Liver (tissue), 3 donors: ENCODE measurements at regions not wholly inside any gene's neighbourhood (a gene's known extent, or its start where the extent isn't known, plus 50 kb on each side); places are given as distances from the start of the nearest gene placed in this dataset.

Source experiments
- GABPA ChIP-seq, 2 donors: IDR thresholded peaks in 1 of 2; conservative IDR thresholded peaks in 1 of 2; 2 replicates each; pipeline ENCODE4 v1.6.1; 2016; ENCODE audit warnings: antibody characterized with exemption in 2 of 2, mild to moderate bottlenecking in 1 of 2, moderate library complexity in 1 of 2
- TAF1 ChIP-seq: conservative IDR thresholded peaks from 2 replicates; pipeline ENCODE4 v1.6.1; 2016; ENCODE audit warnings: antibody characterized with exemption, mild to moderate bottlenecking
- TF ChIP-seq, protein P1 (sequence below): fragments of 150-350 bp; IDR thresholded peaks from 2 replicates; pipeline ENCODE4 v1.5.1; 2017; ENCODE audit warnings: improper control_type of control experiment, low read depth, low read length; ENCODE audit not compliant: missing input control
- TF ChIP-seq, protein P2 (sequence below): IDR thresholded peaks from 2 replicates; pipeline ENCODE4 v1.6.1; 2016; ENCODE audit warnings: antibody characterized with exemption, mild to moderate bottlenecking
- donor health status: healthy.
- donor health status: healthy.

DNA sequence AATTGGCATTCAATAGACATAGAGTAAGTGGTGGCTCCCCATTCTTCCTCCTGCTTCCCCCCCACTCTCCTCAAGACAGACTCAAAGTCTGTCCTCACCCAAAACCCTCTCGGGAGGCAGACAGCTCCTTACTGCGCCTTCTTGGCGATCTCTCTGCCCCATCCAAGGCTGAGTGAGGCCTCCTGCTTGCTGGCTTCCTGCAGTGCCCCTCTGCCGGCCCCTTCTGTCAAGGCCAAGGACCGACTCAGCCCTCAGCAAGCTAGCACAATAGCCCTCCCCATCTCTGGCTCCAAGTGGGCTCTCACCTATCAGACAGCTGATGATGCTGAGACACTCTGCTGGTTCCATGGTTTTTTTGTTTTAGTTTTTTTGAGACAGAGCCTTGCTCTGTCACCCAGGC, 62.5 kb upstream of the DLK1 start:
- TF ChIP-seq, protein P1, sequence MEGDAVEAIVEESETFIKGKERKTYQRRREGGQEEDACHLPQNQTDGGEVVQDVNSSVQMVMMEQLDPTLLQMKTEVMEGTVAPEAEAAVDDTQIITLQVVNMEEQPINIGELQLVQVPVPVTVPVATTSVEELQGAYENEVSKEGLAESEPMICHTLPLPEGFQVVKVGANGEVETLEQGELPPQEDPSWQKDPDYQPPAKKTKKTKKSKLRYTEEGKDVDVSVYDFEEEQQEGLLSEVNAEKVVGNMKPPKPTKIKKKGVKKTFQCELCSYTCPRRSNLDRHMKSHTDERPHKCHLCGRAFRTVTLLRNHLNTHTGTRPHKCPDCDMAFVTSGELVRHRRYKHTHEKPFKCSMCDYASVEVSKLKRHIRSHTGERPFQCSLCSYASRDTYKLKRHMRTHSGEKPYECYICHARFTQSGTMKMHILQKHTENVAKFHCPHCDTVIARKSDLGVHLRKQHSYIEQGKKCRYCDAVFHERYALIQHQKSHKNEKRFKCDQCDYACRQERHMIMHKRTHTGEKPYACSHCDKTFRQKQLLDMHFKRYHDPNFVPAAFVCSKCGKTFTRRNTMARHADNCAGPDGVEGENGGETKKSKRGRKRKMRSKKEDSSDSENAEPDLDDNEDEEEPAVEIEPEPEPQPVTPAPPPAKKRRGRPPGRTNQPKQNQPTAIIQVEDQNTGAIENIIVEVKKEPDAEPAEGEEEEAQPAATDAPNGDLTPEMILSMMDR: no peak
- TF ChIP-seq TAF1: no peak
- TF ChIP-seq GABPA (IDR thresholded peaks at IDR 0.05 in 1 of 2, conservative IDR thresholded peaks at IDR 0.05 in 1 of 2): no peak
- TF ChIP-seq, protein P2, sequence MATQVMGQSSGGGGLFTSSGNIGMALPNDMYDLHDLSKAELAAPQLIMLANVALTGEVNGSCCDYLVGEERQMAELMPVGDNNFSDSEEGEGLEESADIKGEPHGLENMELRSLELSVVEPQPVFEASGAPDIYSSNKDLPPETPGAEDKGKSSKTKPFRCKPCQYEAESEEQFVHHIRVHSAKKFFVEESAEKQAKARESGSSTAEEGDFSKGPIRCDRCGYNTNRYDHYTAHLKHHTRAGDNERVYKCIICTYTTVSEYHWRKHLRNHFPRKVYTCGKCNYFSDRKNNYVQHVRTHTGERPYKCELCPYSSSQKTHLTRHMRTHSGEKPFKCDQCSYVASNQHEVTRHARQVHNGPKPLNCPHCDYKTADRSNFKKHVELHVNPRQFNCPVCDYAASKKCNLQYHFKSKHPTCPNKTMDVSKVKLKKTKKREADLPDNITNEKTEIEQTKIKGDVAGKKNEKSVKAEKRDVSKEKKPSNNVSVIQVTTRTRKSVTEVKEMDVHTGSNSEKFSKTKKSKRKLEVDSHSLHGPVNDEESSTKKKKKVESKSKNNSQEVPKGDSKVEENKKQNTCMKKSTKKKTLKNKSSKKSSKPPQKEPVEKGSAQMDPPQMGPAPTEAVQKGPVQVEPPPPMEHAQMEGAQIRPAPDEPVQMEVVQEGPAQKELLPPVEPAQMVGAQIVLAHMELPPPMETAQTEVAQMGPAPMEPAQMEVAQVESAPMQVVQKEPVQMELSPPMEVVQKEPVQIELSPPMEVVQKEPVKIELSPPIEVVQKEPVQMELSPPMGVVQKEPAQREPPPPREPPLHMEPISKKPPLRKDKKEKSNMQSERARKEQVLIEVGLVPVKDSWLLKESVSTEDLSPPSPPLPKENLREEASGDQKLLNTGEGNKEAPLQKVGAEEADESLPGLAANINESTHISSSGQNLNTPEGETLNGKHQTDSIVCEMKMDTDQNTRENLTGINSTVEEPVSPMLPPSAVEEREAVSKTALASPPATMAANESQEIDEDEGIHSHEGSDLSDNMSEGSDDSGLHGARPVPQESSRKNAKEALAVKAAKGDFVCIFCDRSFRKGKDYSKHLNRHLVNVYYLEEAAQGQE: no peak
